D721Med (cell line): ENCODE measurements at regions not wholly inside any gene's neighbourhood (a gene's known extent, or its start where the extent isn't known, plus 50 kb on each side); places are given as distances from the start of the nearest gene placed in this dataset.
A peak's percentile ranks its signal among the peaks of the same experiment; 100 is the strongest.
"Not testable (repeated sequence)": the region's sequence is repeated elsewhere in the genome, so short reads cannot be mapped to it uniquely, and the experiment has no call there.

Experiments used
- DNase-seq: peaks from one replicate; pipeline ENCODE4 v3.0.0; 2011; ENCODE audit warnings: low spot score; ENCODE audit not compliant: insufficient read length
- FAIRE-seq: peaks from 2 replicates; lab custom pipeline; 2011; peaks lifted over from hg19 to GRCh38; lab: Jason Lieb, UNC
- TF ChIP-seq, protein P1 (sequence below): IDR thresholded peaks from 2 replicates; pipeline ENCODE4 v1.5.1; 2012; ENCODE audit warnings: mild to moderate bottlenecking, control low read depth; ENCODE audit not compliant: insufficient read depth; ENCODE audit errors: missing control alignments

GRCh38 chr4:147151763-147152162 lies 206.1 kb upstream of the TTC29 start:
- DNase-seq (no peak), FAIRE-seq (no peak)
- TF ChIP-seq, protein P1, sequence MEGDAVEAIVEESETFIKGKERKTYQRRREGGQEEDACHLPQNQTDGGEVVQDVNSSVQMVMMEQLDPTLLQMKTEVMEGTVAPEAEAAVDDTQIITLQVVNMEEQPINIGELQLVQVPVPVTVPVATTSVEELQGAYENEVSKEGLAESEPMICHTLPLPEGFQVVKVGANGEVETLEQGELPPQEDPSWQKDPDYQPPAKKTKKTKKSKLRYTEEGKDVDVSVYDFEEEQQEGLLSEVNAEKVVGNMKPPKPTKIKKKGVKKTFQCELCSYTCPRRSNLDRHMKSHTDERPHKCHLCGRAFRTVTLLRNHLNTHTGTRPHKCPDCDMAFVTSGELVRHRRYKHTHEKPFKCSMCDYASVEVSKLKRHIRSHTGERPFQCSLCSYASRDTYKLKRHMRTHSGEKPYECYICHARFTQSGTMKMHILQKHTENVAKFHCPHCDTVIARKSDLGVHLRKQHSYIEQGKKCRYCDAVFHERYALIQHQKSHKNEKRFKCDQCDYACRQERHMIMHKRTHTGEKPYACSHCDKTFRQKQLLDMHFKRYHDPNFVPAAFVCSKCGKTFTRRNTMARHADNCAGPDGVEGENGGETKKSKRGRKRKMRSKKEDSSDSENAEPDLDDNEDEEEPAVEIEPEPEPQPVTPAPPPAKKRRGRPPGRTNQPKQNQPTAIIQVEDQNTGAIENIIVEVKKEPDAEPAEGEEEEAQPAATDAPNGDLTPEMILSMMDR, result no peak

- FAIRE-seq (no peak), DNase-seq (no peak)
- TF ChIP-seq, protein P1, result no peak
These were observed 212.4 kb upstream of the TTC29 start for GRCh38 chr4:147157860-147158701.

GRCh38 chr4:147160908-147161513 lies 215.3 kb upstream of the TTC29 start:
- DNase-seq (no peak), FAIRE-seq (peak; percentile 90)
- TF ChIP-seq, protein P1, result peak; percentile 72

GRCh38 chr4:147163311-147163710 lies 217.6 kb upstream of the TTC29 start:
- no peak for DNase-seq
- TF ChIP-seq, protein P1, result no peak
- no peak for FAIRE-seq

DNA sequence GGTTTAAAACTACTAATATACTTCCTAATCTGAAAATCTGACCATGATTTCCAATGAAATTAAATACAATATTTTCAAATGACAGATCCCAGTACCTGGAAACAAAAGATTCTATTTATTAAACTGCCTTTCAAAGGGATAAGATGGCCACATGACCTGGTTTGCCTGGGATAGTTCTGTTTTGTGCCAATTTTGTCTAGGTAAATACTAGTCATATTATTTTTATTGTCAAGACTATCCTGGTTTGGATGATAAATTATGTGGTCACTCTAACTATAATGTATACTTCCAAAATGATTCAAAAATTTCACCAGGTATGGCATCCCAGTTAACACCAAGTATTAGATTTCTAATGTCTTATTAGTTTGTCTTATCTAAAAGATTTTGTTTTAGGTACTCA lies 222.5 kb upstream of the TTC29 start:
- FAIRE-seq, DNase-seq: not testable (repeated sequence)

DNA sequence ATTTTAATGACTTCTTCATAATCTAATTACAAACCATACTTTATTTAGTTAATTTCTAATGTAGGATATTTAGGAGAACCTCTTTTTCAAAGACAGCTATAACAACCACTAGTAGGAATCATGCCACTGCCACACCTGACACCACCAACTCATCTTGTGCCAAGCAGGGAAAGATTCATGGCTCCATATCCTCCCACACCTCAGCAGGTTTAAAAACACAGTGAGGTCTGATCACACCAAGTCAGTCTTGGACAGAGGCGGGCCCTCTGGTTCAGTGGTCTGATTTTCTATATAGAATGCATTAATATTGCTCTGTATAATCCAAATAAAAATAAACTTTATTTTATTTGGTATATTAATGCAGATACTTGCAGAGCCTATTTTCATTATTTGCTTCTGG lies 227.7 kb upstream of the TTC29 start:
- no peak for FAIRE-seq
- TF ChIP-seq, protein P1, result no peak

GRCh38 chr4:147173797-147174432 lies 228.3 kb upstream of the TTC29 start:
- no peak for DNase-seq
- TF ChIP-seq, protein P1, result no peak
- no peak for FAIRE-seq

More for the DNA sequence above, 227.7 kb upstream of the TTC29 start:
- DNase-seq, result no peak
